ENCODE measurements at regions not wholly inside any gene's neighbourhood (a gene's known extent, or its start where the extent isn't known, plus 50 kb on each side); places are given as distances from the start of the nearest gene placed in this dataset.

DNA sequence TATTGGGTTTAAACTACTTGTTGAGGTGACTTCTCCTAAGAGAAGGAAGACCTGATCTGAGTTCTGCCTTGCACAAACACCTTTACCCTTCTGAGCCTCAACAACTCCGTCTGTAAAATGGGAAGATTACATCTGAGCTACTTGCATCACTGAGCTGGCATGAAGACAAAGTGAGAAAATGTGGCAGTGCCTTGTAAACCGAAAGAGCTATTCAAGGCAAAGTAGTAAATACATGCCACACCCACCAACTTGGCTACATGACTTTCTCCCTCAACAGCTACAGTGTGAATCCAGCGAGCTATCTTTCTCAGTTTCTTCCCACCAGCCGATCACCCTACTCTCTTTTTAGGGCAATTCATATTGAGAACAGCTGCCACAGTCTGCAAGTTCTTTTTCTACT lies 148.3 kb downstream of the FOXB1 start:
- Histone ChIP-seq H3K36me3 (no peaks in the 10 kb centered on the region), H3K27ac (no peak overlapping the region), H3K27me3 (peaks cover 0 to 13% of the 10 kb centered on the region in 2 donors), H3K4me1 (no peaks in the 10 kb centered on the region), H3K9me3 (no peaks in the 10 kb centered on the region), H3K4me3 (no peak overlapping the region)
- TF ChIP-seq POLR2AphosphoS5 (IDR thresholded peaks at IDR 0.05) (no peak), POLR2A (IDR thresholded peaks at IDR 0.05) (no peak)
- TF ChIP-seq, protein P1, sequence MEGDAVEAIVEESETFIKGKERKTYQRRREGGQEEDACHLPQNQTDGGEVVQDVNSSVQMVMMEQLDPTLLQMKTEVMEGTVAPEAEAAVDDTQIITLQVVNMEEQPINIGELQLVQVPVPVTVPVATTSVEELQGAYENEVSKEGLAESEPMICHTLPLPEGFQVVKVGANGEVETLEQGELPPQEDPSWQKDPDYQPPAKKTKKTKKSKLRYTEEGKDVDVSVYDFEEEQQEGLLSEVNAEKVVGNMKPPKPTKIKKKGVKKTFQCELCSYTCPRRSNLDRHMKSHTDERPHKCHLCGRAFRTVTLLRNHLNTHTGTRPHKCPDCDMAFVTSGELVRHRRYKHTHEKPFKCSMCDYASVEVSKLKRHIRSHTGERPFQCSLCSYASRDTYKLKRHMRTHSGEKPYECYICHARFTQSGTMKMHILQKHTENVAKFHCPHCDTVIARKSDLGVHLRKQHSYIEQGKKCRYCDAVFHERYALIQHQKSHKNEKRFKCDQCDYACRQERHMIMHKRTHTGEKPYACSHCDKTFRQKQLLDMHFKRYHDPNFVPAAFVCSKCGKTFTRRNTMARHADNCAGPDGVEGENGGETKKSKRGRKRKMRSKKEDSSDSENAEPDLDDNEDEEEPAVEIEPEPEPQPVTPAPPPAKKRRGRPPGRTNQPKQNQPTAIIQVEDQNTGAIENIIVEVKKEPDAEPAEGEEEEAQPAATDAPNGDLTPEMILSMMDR (IDR thresholded peaks at IDR 0.05), result no peak
- intact Hi-C loops (cut with DNase I; ENCODE audit: low total_unique reads), result no loop called here
- no peak for DNase-seq (ENCODE audit: low spot score in 2 of 2)

DNA sequence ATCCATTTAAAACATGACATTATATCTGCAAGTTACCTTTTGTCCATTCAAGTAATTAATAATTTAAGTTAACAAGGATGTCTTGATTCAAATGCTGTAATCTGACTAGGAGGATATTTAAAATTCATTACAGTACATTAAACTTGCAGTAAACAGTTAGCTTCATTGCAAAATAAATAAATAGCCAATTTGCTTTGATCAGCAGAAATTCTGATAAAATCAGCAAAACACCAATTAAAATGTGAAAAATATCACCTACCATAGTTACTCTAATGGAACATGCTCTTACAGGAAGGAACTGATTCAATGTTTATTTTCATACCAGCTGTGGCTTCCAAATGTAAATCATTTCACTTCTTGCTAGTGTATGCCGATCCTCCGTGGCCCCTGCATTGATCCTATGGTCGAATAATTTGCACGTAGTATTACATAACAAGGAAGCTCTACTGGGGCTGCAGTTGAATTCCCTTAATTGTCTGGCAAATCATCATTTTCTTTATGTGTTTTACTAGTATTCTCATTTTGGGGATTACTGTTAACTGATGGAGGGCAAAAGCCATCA lies 150.7 kb downstream of the FOXB1 start:
- intact Hi-C loops (cut with DNase I; ENCODE audit: low total_unique reads), result no loop called here
- DNase-seq (ENCODE audit: low spot score in 2 of 2), result no peak
- Histone ChIP-seq H3K4me3 (no peak overlapping the region), H3K27ac (no peak overlapping the region), H3K36me3 (no peaks in the 10 kb centered on the region), H3K4me1 (no peaks in the 10 kb centered on the region), H3K9me3 (no peaks in the 10 kb centered on the region), H3K27me3 (peaks cover 0 to 9% of the 10 kb centered on the region in 2 donors)
- no peak for TF ChIP-seq POLR2AphosphoS5 (IDR thresholded peaks at IDR 0.05)
- TF ChIP-seq POLR2A (IDR thresholded peaks at IDR 0.05), result no peak
- TF ChIP-seq, protein P1 (IDR thresholded peaks at IDR 0.05), result no peak

DNA sequence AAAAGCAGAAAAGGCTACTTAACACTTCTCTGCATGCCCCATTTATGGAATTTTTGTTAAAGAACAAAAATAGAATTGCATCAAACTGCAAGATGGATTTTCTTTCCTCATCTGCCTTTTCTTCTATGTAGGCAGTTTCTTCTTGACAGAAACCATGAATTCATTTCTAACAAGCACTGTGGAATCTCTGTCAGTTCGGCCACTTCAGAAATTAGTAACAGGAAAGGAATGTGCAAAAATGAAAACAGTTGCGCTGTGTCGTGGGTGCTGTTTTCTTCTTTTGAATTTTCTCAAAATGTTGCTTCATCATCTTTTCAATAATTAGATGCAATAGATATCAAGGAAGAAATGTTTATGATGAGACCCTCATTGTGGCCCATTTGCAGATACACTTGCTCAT lies 151.6 kb downstream of the FOXB1 start:
- no peak for TF ChIP-seq POLR2AphosphoS5 (IDR thresholded peaks at IDR 0.05)
- TF ChIP-seq, protein P1 (IDR thresholded peaks at IDR 0.05), result no peak
- no peak for TF ChIP-seq POLR2A (IDR thresholded peaks at IDR 0.05)
- no peak for DNase-seq (ENCODE audit: low spot score in 2 of 2)
- Histone ChIP-seq H3K4me3 (no peak overlapping the region), H3K4me1 (no peaks in the 10 kb centered on the region), H3K27me3 (peaks cover 0 to 9% of the 10 kb centered on the region in 2 donors), H3K36me3 (no peaks in the 10 kb centered on the region), H3K9me3 (no peaks in the 10 kb centered on the region), H3K27ac (no peak overlapping the region)
- intact Hi-C loops (cut with DNase I; ENCODE audit: low total_unique reads), result no loop called here

DNA sequence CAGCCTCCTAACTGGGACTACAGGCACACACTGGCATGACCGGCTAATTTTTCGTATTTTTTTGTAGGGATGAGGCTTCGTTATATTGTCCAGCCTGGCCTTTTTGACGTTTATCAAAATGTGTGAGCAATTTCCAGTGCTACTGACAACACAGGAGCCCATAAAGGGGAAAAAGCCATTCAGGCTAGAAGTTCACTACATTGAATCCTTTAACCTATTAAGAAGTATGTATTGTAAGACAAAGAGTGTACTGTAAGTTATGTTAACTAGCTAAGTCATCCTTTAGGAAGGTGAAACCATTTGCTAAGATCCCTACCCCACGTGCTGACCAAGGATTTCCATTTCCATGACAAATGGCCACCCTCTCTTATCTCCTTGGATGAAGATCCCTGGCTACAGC lies 156.8 kb downstream of the FOXB1 start:
- intact Hi-C loops (cut with DNase I; ENCODE audit: low total_unique reads), result no loop called here
- Histone ChIP-seq H3K36me3 (no peaks in the 10 kb centered on the region), H3K27me3 (no peaks in the 10 kb centered on the region), H3K9me3 (no peaks in the 10 kb centered on the region), H3K4me3 (no peak overlapping the region), H3K27ac (no peak overlapping the region), H3K4me1 (no peaks in the 10 kb centered on the region)
- TF ChIP-seq, protein P1 (IDR thresholded peaks at IDR 0.05), result no peak
- TF ChIP-seq POLR2A (IDR thresholded peaks at IDR 0.05), result no peak
- DNase-seq (ENCODE audit: low spot score in 2 of 2), result no peak

DNA sequence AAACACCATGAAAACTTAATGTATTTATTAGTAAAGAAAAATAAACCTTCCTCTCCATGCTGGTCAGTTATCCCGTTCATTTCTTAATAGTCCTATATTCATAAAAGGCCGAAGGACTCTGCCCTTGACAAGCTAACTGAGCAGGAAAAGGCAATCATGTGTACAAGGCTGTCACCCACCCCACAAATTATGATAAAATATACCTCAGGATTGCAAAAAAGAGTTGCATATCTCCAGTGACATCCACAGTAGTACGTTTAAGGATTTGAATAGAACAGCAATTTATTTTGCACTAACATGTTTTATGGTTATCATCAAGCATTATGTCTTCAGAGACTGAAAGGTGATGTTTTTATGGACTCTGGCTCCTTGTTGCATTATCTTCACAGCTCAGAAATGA lies 157.6 kb downstream of the FOXB1 start:
- no peak overlapping the region for H3K4me3 ChIP-seq
- H3K9me3 ChIP-seq, result no peaks in the 10 kb centered on the region
- no peak overlapping the region for H3K27ac ChIP-seq
- no peak for TF ChIP-seq POLR2AphosphoS5 (IDR thresholded peaks at IDR 0.05)
- TF ChIP-seq, protein P1 (IDR thresholded peaks at IDR 0.05), result no peak
- no peak for TF ChIP-seq POLR2A (IDR thresholded peaks at IDR 0.05)
- no peaks in the 10 kb centered on the region for H3K4me1 ChIP-seq
- no peaks in the 10 kb centered on the region for H3K27me3 ChIP-seq
- H3K36me3 ChIP-seq, result no peaks in the 10 kb centered on the region
- intact Hi-C loops (cut with DNase I; ENCODE audit: low total_unique reads), result no loop called here
- DNase-seq (ENCODE audit: low spot score in 2 of 2), result no peak

All from breast epithelium (tissue), 4 donors.